Right lobe of liver (tissue), 4 donors: ENCODE measurements at regions not wholly inside any gene's neighbourhood (a gene's known extent, or its start where the extent isn't known, plus 50 kb on each side); places are given as distances from the start of the nearest gene placed in this dataset.

Experiments used
- CTCF ChIP-seq, 4 donors: fragments of 200-600 bp in 3 of 4; fragments of 450-650 bp in 1 of 4; IDR thresholded peaks; one replicate each; pipeline versions ENCODE4 v1.5.1 to v1.8.0; 2016 to 2022; ENCODE audit warnings: antibody characterized with exemption in 4 of 4, mild to moderate bottlenecking in 2 of 4
- POLR2A ChIP-seq: fragments of 450-650 bp; IDR thresholded peaks from one replicate; pipeline ENCODE4 v1.6.1; 2017; ENCODE audit warnings: antibody characterized with exemption, mild to moderate bottlenecking
- donor health status: DM: no; HTN: no; CAD: no.
- donor health status: DM: no; HTN: no; CAD: no.
- donor health status: DM: no; HTN: yes; CAD: no.

GRCh38 chr1:87983841-87984240 is 655.2 kb downstream of the LMO4 start:
- TF ChIP-seq POLR2A (no peak), CTCF (IDR thresholded peaks at IDR 0.05) (no peak)
